HG03469 (cell line): ENCODE measurements at regions not wholly inside any gene's neighbourhood (a gene's known extent, or its start where the extent isn't known, plus 50 kb on each side); places are given as distances from the start of the nearest gene placed in this dataset.
"Not testable (repeated sequence)": the region's sequence is repeated elsewhere in the genome, so short reads cannot be mapped to it uniquely, and the experiment has no call there.

ENCODE experiments used
- ATAC-seq: cut with Tn5 transposase; IDR thresholded peaks from one replicate; pipeline ENCODE4 v1.9.1; 2021; ENCODE audit warnings: mild to moderate bottlenecking, moderate library complexity, moderate number of reproducible peaks; ENCODE audit not compliant: unreplicated experiment

GRCh38 chr12:60231976-60232907 lies 636.4 kb downstream of the SLC16A7 start:
- ATAC-seq: no peak

DNA sequence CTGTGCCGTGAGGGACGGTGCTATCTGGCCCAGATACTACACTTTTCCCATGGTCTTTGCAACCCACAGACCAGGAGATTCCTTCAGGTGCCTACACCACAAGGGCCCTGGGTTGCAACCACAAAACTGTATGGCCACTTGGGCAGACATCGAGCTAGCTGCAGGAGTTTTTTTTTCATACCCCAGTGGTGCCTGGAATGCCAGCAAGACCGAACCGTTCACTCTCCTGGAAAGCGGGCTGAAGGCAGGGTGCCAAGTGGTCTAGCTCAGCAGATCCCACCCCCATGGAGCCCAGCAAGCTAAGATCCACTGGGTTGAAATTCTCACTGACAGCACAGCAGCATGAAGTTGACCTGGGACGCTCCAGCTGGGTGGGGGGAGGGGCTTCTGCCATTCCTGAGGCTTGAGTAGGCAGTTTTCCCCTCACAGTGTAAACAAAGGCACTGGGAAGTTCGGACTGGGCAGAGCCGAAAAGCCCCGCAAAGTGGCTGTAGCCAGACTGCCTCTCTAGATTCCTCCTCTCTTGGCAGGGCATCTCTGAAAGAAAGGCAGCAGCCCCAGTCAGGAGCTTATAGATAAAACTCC lies 638.9 kb downstream of the SLC16A7 start:
- not testable (repeated sequence) for ATAC-seq

DNA sequence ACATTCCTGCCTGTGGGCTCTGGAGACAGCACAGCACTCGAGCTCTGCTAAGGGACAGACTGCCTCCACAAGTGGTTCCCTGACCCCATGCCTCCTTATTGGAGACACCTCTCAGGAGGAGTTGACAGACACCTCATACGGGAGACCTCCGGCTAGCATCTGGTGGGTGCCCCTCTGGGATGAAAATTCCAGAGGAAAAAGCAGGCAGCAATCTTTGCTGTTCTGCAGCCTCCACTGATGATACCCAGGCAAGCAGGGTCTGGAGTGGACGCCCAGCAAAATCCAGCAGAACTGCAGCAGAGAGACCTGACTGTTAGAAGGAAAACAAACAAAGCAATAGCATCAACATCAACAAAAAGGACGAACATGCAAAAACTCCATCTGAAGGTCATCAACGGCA lies 639.4 kb downstream of the SLC16A7 start:
- no peak for ATAC-seq

DNA sequence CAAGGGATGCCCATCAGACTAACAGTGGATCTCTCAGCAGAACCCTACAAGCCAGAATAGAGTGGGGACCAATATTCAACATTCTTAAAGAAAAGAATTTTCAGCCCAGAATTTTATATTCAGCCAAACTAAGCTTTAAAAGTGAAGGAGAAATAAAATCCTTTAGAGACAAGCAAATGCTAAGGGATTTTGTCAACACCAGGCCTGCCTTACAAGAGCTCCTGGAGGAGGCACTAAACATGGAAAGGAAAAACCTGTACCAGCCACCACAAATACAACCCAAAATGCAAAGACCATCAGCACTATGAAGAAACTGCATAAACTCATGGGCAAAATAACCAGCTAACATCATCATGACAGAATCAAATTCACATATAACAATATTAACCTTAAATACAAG lies 640.6 kb downstream of the SLC16A7 start:
- not testable (repeated sequence) for ATAC-seq

- no peak for ATAC-seq
These were observed 645.1 kb downstream of the SLC16A7 start for GRCh38 chr12:60240891-60241290.

DNA sequence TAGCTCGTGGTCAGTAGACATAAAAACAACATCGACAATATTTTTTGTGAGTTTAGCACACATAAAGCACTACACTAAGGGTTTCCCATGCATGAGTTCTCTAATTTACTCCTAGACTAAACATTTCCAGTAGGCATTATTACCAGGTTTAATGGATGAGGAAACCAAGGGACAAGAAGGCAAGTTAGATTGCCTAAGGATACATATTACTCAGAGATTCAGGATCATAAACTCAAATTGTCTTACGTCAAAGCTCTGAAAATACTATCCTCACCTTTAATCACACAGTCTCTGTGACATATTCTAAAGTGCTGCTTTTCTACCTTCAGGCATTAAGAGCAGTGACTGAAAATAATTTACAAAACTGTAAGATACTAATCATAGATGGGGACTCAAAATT lies 655.3 kb downstream of the SLC16A7 start:
- no peak for ATAC-seq

- ATAC-seq: no peak
These were observed 656.7 kb downstream of the SLC16A7 start for GRCh38 chr12:60252359-60253096.

DNA sequence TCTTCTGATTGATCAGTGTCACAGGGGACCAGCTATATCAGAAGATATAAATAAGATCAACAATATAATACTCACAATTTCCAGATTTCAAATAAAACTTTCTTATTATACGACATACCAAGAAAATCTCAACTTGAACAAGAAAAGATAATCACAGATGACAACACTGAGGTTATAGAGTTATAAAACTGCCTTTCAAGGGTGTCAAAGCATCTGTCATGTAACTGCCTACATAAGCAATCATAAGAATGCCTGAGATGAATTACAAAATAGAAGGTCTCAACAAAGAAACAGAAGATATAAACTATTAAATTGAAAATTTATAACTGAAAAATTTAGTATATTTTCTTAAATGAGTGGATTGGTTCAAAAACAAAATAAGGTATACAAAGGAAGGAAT lies 659.2 kb downstream of the SLC16A7 start:
- ATAC-seq: no peak

DNA sequence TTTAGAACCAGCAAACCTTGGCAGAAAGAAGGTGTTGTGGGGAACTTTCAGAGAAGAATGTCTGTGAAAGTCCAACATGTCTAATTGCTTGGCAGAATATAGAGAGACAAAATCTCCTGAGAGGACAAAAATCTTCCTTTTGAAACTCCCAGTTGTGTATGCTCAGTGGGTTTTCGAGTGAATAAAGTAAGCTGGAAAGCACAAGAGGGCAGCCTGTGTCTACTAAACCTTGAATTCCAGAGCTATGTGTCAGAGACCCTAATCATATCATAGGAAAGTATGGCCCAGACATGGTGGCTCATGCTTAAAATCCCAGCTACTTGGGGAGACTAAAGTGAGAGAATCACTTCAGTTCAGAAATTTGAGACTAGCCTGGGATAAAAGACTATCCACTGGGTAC lies 661.2 kb downstream of the SLC16A7 start:
- no peak for ATAC-seq

GRCh38 chr12:60259225-60259624 lies 663.4 kb downstream of the SLC16A7 start:
- no peak for ATAC-seq

GRCh38 chr12:60262378-60262777 lies 666.5 kb downstream of the SLC16A7 start:
- ATAC-seq: no peak

GRCh38 chr12:60263161-60263560 lies 667.3 kb downstream of the SLC16A7 start:
- ATAC-seq: no peak

- ATAC-seq: no peak
These were observed 668.1 kb downstream of the SLC16A7 start for GRCh38 chr12:60263836-60264493.

- ATAC-seq: no peak
These were observed 669.9 kb downstream of the SLC16A7 start for GRCh38 chr12:60265741-60266140.

DNA sequence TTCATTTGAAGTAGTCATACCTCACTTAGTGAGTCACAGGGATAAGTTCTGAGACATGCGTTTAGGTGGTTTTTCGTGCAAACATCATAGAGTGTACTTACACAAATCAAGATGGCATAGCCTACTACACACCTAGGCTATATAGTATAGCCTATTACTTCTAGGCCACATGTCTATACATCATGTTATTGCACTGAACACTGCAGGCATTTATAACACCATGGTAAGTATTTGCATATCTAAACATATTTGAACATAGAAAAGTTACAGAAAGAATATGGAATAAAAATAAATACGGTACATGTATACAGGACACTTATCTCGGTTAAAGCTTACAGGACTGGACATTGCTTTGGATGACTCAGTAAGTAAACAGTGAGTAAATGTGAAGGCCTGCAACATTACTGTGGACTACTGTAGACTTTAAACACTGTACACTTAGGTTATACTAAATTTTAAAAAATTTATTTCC lies 670.6 kb downstream of the SLC16A7 start:
- no peak for ATAC-seq

- ATAC-seq: no peak
These were observed 673.9 kb downstream of the SLC16A7 start for GRCh38 chr12:60269611-60270269.

DNA sequence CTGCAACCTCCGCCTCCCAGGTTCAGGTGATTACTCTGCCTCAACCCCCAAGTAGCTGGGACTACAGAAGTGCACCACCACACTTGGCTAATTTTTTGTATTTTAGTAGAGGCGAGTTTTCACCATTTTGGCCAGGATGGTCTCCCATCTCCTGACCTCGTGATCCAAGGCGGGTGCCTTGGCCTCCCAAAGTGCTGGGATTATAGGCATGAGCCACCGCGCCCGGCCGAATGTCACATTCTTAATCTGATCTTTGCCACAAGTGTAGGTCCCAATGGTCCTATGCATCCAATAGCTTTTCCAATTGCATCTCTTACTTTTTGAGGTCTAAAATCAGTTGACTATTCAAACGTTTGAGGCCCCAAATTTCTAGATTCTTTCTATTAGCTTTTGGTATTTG lies 676.0 kb downstream of the SLC16A7 start:
- no peak for ATAC-seq

DNA sequence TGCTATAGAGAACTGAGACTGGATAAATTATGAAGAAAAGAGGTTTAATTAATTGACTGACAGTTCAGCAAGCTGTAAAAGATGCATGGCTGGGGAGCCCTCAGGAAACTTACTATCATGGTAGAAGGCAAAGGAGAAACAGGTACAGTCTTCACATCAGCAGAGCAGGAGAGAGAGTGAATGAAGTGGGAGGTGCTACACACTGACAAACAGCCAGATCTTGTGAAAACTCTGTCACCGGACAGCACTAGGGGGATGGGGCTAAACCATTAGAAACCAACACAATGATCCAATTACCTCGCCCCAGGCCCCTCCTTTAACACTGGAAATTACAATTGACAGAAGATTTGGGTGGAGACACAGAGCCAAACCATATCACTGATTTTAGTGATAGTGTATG lies 682.4 kb downstream of the SLC16A7 start:
- ATAC-seq: no peak

DNA sequence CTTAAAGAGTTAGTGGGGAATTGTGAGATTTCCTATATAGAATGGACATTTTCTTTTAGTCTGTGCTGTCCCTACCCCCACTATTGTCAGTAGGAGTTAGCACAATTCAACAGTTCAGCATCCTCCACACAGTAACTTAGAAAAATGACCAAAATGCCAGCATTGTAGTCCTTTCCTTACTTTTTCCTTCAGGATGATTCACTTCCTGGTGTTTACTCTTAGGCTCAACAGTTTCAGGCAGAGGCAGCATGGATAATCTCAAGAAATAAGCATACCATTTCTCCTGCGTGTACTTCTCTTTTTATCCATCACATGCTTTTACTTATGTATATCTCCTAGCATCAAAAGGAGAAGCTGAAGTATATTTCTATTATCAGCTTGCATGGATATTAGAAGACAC lies 683.4 kb downstream of the SLC16A7 start:
- no peak for ATAC-seq

- no peak for ATAC-seq
These were observed 685.7 kb downstream of the SLC16A7 start for GRCh38 chr12:60281522-60281921.
